ENCODE measurements at regions not wholly inside any gene's neighbourhood (a gene's known extent, or its start where the extent isn't known, plus 50 kb on each side); places are given as distances from the start of the nearest gene placed in this dataset.

DNA sequence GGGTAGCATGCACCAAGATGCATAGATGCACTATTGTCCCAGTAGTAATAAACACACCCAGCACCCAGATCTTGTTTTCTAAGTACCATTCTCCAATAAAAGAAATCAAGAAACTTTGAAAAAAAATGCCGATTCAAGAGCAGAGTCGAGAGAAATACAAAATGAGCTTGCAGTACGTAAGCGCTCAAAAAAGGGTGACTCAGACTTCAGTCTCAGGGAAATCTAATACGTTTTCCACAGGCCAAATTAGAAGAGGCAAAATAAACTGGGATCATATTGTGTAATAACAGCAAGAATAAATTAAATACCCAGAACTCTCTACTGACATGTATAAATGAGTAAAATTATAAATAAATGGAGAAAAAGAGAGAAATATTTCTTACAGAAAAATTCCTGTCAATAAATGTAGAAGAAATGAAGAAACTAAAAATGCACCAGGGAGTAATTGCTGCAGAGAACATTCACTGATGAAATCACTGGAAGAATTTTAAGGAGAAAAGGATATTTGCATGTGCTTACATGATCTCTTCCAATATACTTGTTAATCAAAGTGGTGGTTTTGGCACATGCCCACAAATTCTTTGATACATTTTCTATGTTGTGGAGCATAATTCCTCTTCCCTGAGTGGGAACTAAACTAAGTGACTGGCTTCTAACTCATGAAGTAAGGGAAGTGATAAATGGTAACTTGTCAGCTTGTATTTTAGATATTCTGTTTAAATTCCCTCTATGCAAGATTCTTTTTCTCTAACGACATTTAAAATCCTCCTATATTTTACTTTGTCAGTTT is 567.6 kb upstream of the ADAMTS16 start:
- H3K27me3 ChIP-seq = no peaks in the 10 kb centered on the region
- 74% methylated on average over 6 of the region's 6 CpGs for WGBS
- H3K36me3 ChIP-seq = no peaks in the 10 kb centered on the region
- no peaks in the 10 kb centered on the region for H3K4me1 ChIP-seq
- no peak overlapping the region for H3K27ac ChIP-seq (replicated peaks in 1 of 4)
- no peak overlapping the region for H3K4me3 ChIP-seq
- no peaks in the 10 kb centered on the region for H3K9me3 ChIP-seq
- no peak for DNase-seq (ENCODE audit: extremely low spot score)
- TF ChIP-seq POLR2A (IDR thresholded peaks at IDR 0.05; ENCODE audit: low read depth) = no peak
- TF ChIP-seq, protein P1, sequence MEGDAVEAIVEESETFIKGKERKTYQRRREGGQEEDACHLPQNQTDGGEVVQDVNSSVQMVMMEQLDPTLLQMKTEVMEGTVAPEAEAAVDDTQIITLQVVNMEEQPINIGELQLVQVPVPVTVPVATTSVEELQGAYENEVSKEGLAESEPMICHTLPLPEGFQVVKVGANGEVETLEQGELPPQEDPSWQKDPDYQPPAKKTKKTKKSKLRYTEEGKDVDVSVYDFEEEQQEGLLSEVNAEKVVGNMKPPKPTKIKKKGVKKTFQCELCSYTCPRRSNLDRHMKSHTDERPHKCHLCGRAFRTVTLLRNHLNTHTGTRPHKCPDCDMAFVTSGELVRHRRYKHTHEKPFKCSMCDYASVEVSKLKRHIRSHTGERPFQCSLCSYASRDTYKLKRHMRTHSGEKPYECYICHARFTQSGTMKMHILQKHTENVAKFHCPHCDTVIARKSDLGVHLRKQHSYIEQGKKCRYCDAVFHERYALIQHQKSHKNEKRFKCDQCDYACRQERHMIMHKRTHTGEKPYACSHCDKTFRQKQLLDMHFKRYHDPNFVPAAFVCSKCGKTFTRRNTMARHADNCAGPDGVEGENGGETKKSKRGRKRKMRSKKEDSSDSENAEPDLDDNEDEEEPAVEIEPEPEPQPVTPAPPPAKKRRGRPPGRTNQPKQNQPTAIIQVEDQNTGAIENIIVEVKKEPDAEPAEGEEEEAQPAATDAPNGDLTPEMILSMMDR (IDR thresholded peaks at IDR 0.05) = no peak
- TF ChIP-seq POLR2AphosphoS5 (IDR thresholded peaks at IDR 0.05) = no peak
- TF ChIP-seq EP300 (IDR thresholded peaks at IDR 0.05) = no peak
- intact Hi-C loops (cut with DNase I) = no loop called here

DNA sequence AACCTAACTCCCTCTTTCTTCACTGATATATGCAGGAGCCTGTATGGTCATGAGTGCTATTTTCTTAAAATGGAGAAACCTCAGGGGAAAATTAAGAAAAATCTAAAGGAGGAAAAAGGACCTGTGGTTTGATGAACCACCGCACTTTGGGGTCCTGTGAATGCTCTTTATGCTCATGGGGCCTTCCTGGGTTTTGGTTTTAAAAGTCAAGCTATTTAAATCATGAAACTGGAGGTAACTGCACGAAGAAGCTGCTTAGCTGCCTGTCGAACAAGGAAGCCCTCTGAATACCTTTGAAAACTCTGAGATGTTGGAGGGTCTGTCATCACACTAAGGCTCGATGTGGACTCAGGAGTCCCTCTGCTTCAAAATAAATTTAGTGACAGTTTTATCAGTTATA is 564.5 kb upstream of the ADAMTS16 start:
- no peaks in the 10 kb centered on the region for H3K4me1 ChIP-seq
- H3K27ac ChIP-seq (replicated peaks in 1 of 4) = no peak overlapping the region
- intact Hi-C loops (cut with DNase I) = no loop called here
- H3K9me3 ChIP-seq = no peaks in the 10 kb centered on the region
- WGBS = 70% methylated on average over 4 of the region's 4 CpGs
- no peak for DNase-seq (ENCODE audit: extremely low spot score)
- no peaks in the 10 kb centered on the region for H3K36me3 ChIP-seq
- no peaks in the 10 kb centered on the region for H3K27me3 ChIP-seq
- no peak for TF ChIP-seq POLR2AphosphoS5 (IDR thresholded peaks at IDR 0.05)
- no peak for TF ChIP-seq EP300 (IDR thresholded peaks at IDR 0.05)
- no peak for TF ChIP-seq POLR2A (IDR thresholded peaks at IDR 0.05; ENCODE audit: low read depth)
- TF ChIP-seq, protein P1 (IDR thresholded peaks at IDR 0.05) = no peak
- H3K4me3 ChIP-seq = no peak overlapping the region

DNA sequence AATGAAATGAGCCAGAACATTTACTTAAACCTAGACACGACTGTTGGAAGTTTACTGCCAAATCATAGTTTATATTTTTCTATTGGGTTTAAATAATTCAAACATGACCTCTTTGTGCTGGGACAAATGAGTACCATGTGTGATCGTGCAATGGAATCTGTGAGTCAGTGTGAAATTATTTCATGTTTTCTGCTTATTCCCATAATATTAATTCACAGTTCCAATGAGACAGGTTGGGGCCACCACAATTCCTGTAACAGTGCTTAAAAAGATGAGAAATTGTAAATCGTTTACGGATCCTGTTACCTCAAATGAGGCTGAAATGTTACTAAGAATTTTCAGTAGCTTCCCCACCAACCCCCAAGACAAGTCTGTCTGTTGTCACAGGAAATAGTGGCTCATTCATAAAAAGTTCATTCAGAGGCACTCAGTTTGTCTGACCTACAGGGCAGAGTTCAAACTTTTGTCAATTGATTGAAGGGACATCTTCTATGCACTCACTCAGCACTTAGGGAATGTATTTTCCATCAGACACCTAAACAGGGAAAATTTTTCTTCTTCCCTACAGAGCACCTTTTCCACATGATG is 563.9 kb upstream of the ADAMTS16 start:
- intact Hi-C loops (cut with DNase I) = no loop called here
- H3K27me3 ChIP-seq = no peaks in the 10 kb centered on the region
- no peaks in the 10 kb centered on the region for H3K4me1 ChIP-seq
- H3K9me3 ChIP-seq = no peaks in the 10 kb centered on the region
- no peak overlapping the region for H3K27ac ChIP-seq (replicated peaks in 1 of 4)
- TF ChIP-seq, protein P1 (IDR thresholded peaks at IDR 0.05) = no peak
- no peak overlapping the region for H3K4me3 ChIP-seq
- no peaks in the 10 kb centered on the region for H3K36me3 ChIP-seq
- no peak for DNase-seq (ENCODE audit: extremely low spot score)
- 36% methylated on average over 4 of the region's 4 CpGs for WGBS

DNA sequence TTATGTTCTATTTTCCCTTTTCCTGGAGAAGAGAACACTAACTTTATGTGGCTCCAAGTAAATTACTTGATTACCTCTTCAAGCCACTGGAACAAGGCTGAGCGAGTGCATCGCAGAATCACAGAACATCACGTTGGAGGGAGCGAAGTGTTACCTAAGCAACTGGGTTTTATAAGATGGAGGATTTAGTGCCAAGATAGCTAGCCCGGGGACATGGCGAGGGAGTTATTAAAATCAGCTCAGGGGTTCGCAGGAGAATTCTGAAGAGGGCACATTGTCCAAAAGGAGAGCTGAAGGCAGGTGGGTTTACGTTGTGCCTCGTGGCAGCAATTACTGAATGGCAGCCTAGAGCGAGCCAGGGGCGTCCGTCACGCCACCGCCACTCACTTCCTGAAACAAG is 563.2 kb upstream of the ADAMTS16 start:
- no peaks in the 10 kb centered on the region for H3K36me3 ChIP-seq
- WGBS = 57% methylated on average over 14 of the region's 14 CpGs
- no peak overlapping the region for H3K4me3 ChIP-seq
- H3K27ac ChIP-seq (replicated peaks in 1 of 4) = no peak overlapping the region
- H3K9me3 ChIP-seq = no peaks in the 10 kb centered on the region
- intact Hi-C loops (cut with DNase I) = no loop called here
- TF ChIP-seq, protein P1 (IDR thresholded peaks at IDR 0.05) = no peak
- no peak for TF ChIP-seq EP300 (IDR thresholded peaks at IDR 0.05)
- no peak for TF ChIP-seq POLR2A (IDR thresholded peaks at IDR 0.05; ENCODE audit: low read depth)
- TF ChIP-seq POLR2AphosphoS5 (IDR thresholded peaks at IDR 0.05) = no peak
- no peak for DNase-seq (ENCODE audit: extremely low spot score)
- H3K27me3 ChIP-seq = no peaks in the 10 kb centered on the region
- H3K4me1 ChIP-seq = no peaks in the 10 kb centered on the region
